CD8-positive, alpha-beta memory T cell (primary cell): ENCODE measurements at regions not wholly inside any gene's neighbourhood (a gene's known extent, or its start where the extent isn't known, plus 50 kb on each side); places are given as distances from the start of the nearest gene placed in this dataset.

Experiments used
- CTCF ChIA-PET: fragments of 350-600 bp; sonication (Branson Sonifier 250); formaldehyde crosslinking; loops from one replicate; lab custom pipeline; 2021; ENCODE audit warnings: antibody characterized with exemption; lab: Charles Lee
- POLR2A ChIA-PET: fragments of 350-600 bp; sonication (Branson Sonifier 250); formaldehyde crosslinking; loops from one replicate; lab custom pipeline; 2021; ENCODE audit warnings: antibody characterized with exemption; lab: Charles Lee
- DNase-seq, 5 donors: peaks; one replicate each; pipeline versions ENCODE4 v3.0.0 to v3.0.0-alpha.2; 2020 to 2022; ENCODE audit warnings: mixed read lengths in 1 of 5
- H3K27ac ChIP-seq: one replicate; pipeline ENCODE4 v1.7.0; 2013; ENCODE audit warnings: low read depth, mild to moderate bottlenecking, low read length, moderate library complexity
- H3K27me3 ChIP-seq: 2 replicates; pipeline ENCODE4 v1.7.0; 2013; ENCODE audit warnings: low read length, mild to moderate bottlenecking; ENCODE audit not compliant: insufficient read depth, poor library complexity, severe bottlenecking
- H3K36me3 ChIP-seq: 2 replicates; pipeline ENCODE4 v1.7.0; 2013; ENCODE audit warnings: mild to moderate bottlenecking, low read length, moderate library complexity; ENCODE audit not compliant: insufficient read depth
- H3K4me1 ChIP-seq: 2 replicates; pipeline ENCODE4 v1.7.0; 2013; ENCODE audit warnings: mild to moderate bottlenecking, low read length, moderate library complexity; ENCODE audit not compliant: insufficient read depth
- H3K4me3 ChIP-seq: 2 replicates; pipeline ENCODE4 v1.7.0; 2013; ENCODE audit warnings: mild to moderate bottlenecking, low read length
- H3K9me3 ChIP-seq: 2 replicates; pipeline ENCODE4 v1.7.0; 2013; ENCODE audit warnings: mild to moderate bottlenecking, low read length
- H3K27ac Mint-ChIP-seq, 8 donors: one replicate each; pipeline ENCODE4 v1.8.0; 2020 to 2021; ENCODE audit warnings: mixed read lengths in 8 of 8, mild to moderate bottlenecking in 6 of 8, inconsistent platforms in 3 of 8, moderate library complexity in 3 of 8
- H3K27me3 Mint-ChIP-seq, 2 donors: one replicate each; pipeline ENCODE4 v1.8.0; 2020 to 2021; ENCODE audit warnings: mixed read lengths in 2 of 2, mild to moderate bottlenecking in 1 of 2, moderate library complexity in 1 of 2
- H3K36me3 Mint-ChIP-seq, 3 donors: one replicate each; pipeline ENCODE4 v1.8.0; 2020 to 2021; ENCODE audit warnings: mixed read lengths in 3 of 3, inconsistent platforms in 1 of 3, mild to moderate bottlenecking in 1 of 3
- H3K4me1 Mint-ChIP-seq, 3 donors: one replicate each; pipeline ENCODE4 v1.8.0; 2020 to 2021; ENCODE audit warnings: mixed read lengths in 3 of 3, inconsistent platforms in 1 of 3, mild to moderate bottlenecking in 1 of 3
- H3K4me3 Mint-ChIP-seq, 7 donors: one replicate each; pipeline ENCODE4 v1.8.0; 2020 to 2021; ENCODE audit warnings: mixed read lengths in 7 of 7, mild to moderate bottlenecking in 6 of 7, moderate library complexity in 4 of 7, inconsistent platforms in 2 of 7
- H3K9me3 Mint-ChIP-seq, 5 donors: one replicate each; pipeline ENCODE4 v1.8.0; 2020 to 2022; ENCODE audit warnings: mixed read lengths in 5 of 5, mild to moderate bottlenecking in 3 of 5, moderate library complexity in 2 of 5, inconsistent platforms in 1 of 5

DNA sequence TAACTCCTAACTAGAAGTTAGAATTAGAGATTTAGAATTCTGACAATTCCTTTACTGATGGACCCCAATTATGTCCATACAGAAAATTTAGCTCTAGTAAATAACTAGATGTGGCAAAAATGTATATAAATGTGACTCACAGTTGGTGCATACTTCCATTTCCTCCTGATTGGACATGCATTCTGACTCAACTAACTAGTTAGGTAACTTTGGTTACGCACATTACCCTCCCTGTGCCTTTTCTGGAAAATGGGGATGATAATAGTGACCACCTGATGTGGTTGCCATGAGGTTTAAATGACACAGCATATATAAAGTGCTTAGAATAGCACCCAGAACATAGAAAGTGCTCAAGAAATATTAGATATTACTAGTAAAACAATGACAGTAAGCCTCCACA lies 550.0 kb upstream of the SALL1 start:
- Mint-ChIP-seq H3K4me1 (no peaks in the 10 kb centered on the region), H3K27ac (no peak overlapping the region), H3K36me3 (no peaks in the 10 kb centered on the region), H3K9me3 (peaks cover 2 to 22% (median 14%) of the 10 kb centered on the region in 5 donors), H3K27me3 (peaks cover 0 to 2% of the 10 kb centered on the region in 2 donors), H3K4me3 (no peak overlapping the region)
- H3K36me3 ChIP-seq, result no peaks in the 10 kb centered on the region
- H3K9me3 ChIP-seq, result no peaks in the 10 kb centered on the region
- ChIA-PET POLR2A (no interaction called here), CTCF (no interaction called here)
- no peak overlapping the region for H3K27ac ChIP-seq
- H3K4me3 ChIP-seq, result no peak overlapping the region
- no peaks in the 10 kb centered on the region for H3K27me3 ChIP-seq
- DNase-seq, result no peak
- no peaks in the 10 kb centered on the region for H3K4me1 ChIP-seq

DNA sequence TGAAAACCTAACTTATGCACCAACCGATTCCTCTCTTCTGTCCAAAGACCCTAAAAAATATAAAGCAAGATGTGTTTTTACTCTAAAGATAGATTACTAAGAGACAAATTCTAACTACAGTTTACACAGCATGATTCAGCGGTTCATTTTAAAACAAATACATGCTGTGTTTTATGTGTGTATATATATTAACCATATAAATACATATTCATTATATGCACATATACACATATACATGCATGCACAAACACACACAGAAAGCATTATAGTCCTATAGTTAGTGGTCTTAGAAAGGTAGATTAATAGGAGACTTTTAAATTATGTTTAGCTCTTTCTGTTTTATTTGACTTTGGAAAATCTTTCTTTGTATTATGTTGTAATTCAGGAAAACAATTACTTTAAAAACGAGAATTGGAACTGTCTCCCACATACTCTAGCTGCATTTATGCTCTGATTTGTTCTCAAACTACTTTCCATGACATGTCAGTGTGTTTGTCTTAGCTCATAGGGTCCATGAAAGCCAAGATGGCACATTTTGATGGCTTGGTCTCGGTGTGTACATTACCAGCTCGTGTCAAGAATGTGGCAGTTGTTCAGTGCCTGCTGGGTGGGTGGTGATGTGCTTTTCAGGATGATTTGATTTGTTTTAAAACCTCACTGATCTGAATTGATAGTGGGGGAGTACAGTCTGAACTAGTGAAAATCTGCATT lies 548.8 kb upstream of the SALL1 start:
- Histone ChIP-seq H3K4me1 (no peaks in the 10 kb centered on the region), H3K36me3 (no peaks in the 10 kb centered on the region), H3K27ac (no peak overlapping the region), H3K9me3 (peaks cover 3% of the 10 kb centered on the region), H3K27me3 (no peaks in the 10 kb centered on the region), H3K4me3 (no peak overlapping the region)
- ChIA-PET POLR2A (no interaction called here), CTCF (no interaction called here)
- Mint-ChIP-seq H3K4me3 (no peak overlapping the region), H3K9me3 (peaks cover 2 to 22% (median 11%) of the 10 kb centered on the region in 5 donors), H3K4me1 (no peaks in the 10 kb centered on the region), H3K27ac (no peak overlapping the region), H3K27me3 (peaks cover 0 to 2% of the 10 kb centered on the region in 2 donors), H3K36me3 (no peaks in the 10 kb centered on the region)
- DNase-seq, result no peak

DNA sequence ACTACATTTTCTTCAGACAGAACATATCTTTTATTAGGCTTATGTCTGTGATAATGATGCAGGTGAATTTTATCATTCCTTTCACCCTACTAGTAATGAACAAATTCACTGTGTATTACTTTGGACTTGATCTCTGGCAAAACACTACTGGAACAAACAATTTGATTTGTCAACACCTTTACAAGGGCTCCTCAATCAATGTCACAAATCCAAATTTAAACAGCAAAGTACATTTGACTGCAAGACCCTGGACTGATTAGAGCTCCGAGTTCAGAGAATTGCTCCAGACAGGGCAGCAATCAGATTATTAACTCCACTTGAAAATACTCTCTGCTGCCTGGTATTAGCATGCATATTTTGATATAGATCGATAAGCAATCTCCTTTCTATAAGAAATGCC lies 547.6 kb upstream of the SALL1 start:
- Histone ChIP-seq H3K36me3 (no peaks in the 10 kb centered on the region), H3K27me3 (no peaks in the 10 kb centered on the region), H3K4me3 (no peak overlapping the region), H3K9me3 (peaks cover 4% of the 10 kb centered on the region), H3K4me1 (no peaks in the 10 kb centered on the region), H3K27ac (no peak overlapping the region)
- H3K9me3 Mint-ChIP-seq, result peaks cover 3 to 21% (median 8%) of the 10 kb centered on the region in 5 donors
- no peaks in the 10 kb centered on the region for H3K36me3 Mint-ChIP-seq
- H3K27me3 Mint-ChIP-seq, result peaks cover 0 to 3% of the 10 kb centered on the region in 2 donors
- ChIA-PET CTCF (no interaction called here), POLR2A (no interaction called here)
- DNase-seq, result no peak
- H3K4me3 Mint-ChIP-seq, result no peak overlapping the region
- H3K27ac Mint-ChIP-seq, result no peak overlapping the region
- H3K4me1 Mint-ChIP-seq, result no peaks in the 10 kb centered on the region

DNA sequence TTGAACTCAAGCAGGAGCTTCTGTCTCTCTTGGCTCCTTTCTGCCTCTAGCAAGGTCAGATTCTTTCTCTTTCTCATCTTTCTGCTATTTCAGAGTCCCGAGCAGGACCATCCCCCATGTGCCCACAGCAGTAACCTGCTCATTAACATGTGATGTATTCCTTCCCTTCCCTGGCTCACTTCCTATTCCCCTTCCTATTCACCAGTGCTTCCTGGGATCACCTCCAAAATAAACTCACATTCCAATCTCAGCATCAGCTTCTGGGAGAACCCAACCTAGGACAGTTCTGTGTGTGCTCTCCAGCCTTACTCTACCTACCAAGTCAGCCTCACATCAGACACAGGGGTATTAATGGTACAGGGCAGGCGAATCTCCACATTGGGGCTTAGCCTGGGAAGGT lies 546.4 kb upstream of the SALL1 start:
- Histone ChIP-seq H3K4me3 (no peak overlapping the region), H3K27ac (no peak overlapping the region), H3K9me3 (peaks cover 4% of the 10 kb centered on the region), H3K27me3 (no peaks in the 10 kb centered on the region), H3K4me1 (no peaks in the 10 kb centered on the region), H3K36me3 (no peaks in the 10 kb centered on the region)
- no peaks in the 10 kb centered on the region for H3K36me3 Mint-ChIP-seq
- peaks cover 0 to 3% of the 10 kb centered on the region in 2 donors for H3K27me3 Mint-ChIP-seq
- no peaks in the 10 kb centered on the region for H3K4me1 Mint-ChIP-seq
- H3K27ac Mint-ChIP-seq, result no peak overlapping the region
- ChIA-PET CTCF (no interaction called here), POLR2A (no interaction called here)
- DNase-seq, result no peak
- H3K9me3 Mint-ChIP-seq, result peaks cover 7 to 31% (median 12%) of the 10 kb centered on the region in 5 donors
- no peak overlapping the region for H3K4me3 Mint-ChIP-seq

DNA sequence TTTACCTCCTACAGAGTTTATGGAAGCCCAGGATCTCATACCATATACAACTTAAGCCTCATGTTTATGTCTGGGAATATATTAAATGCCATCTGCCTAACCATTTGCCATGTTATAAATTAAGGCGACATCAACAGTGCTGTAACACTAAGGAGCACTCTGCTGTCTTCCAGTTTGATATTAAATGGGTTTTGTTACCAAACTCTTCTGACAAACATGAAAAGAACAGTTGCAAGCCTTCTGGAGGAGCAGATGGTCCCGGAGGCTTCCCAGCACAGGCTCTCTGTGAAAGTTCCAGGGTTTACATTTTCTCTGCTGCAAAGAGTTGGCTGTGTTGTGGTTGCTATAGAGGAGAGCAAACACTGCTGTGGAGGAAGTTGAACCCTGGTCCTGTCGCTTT lies 545.3 kb upstream of the SALL1 start:
- H3K27me3 Mint-ChIP-seq, result peaks cover 0 to 3% of the 10 kb centered on the region in 2 donors
- no peaks in the 10 kb centered on the region for H3K4me1 Mint-ChIP-seq
- CTCF ChIA-PET, result no interaction called here
- no peak overlapping the region for H3K27ac ChIP-seq
- H3K4me3 Mint-ChIP-seq, result no peak overlapping the region
- no peaks in the 10 kb centered on the region for H3K4me1 ChIP-seq
- no peak for DNase-seq
- H3K4me3 ChIP-seq, result no peak overlapping the region
- H3K36me3 Mint-ChIP-seq, result no peaks in the 10 kb centered on the region
- no peaks in the 10 kb centered on the region for H3K36me3 ChIP-seq
- H3K9me3 Mint-ChIP-seq, result peaks cover 7 to 38% (median 12%) of the 10 kb centered on the region in 5 donors
- no peaks in the 10 kb centered on the region for H3K27me3 ChIP-seq
- POLR2A ChIA-PET, result no interaction called here
- peaks cover 4% of the 10 kb centered on the region for H3K9me3 ChIP-seq
- no peak overlapping the region for H3K27ac Mint-ChIP-seq

DNA sequence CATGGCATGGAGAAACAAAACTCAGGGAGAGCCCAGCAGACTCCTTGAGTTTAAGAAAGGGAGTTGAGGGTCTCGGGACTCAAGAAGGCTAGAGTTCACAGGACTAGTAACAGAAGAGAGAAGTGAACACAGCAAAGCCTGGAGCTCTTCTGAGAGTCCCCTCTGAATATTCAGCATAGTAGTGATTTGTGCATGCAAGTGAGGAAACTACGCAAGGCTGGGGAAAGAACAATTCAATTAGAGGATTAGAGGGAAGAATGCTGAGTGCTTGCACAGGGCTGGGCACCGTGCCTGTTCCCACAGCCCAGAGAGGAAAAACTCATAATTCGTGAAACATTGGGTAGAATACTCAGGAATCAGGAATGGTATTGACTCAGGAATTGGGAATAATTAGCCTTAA lies 540.0 kb upstream of the SALL1 start:
- POLR2A ChIA-PET, result no interaction called here
- CTCF ChIA-PET, result no interaction called here
- peaks cover 0 to 3% of the 10 kb centered on the region in 2 donors for H3K27me3 Mint-ChIP-seq
- peaks cover 11 to 40% (median 21%) of the 10 kb centered on the region in 5 donors for H3K9me3 Mint-ChIP-seq
- H3K9me3 ChIP-seq, result peaks cover 4% of the 10 kb centered on the region
- H3K27me3 ChIP-seq, result no peaks in the 10 kb centered on the region
- H3K27ac Mint-ChIP-seq, result no peak overlapping the region
- H3K4me3 Mint-ChIP-seq, result no peak overlapping the region
- no peaks in the 10 kb centered on the region for H3K36me3 Mint-ChIP-seq
- DNase-seq, result no peak
- no peak overlapping the region for H3K4me3 ChIP-seq
- H3K27ac ChIP-seq, result no peak overlapping the region
- no peaks in the 10 kb centered on the region for H3K4me1 ChIP-seq
- H3K36me3 ChIP-seq, result no peaks in the 10 kb centered on the region
- no peaks in the 10 kb centered on the region for H3K4me1 Mint-ChIP-seq

DNA sequence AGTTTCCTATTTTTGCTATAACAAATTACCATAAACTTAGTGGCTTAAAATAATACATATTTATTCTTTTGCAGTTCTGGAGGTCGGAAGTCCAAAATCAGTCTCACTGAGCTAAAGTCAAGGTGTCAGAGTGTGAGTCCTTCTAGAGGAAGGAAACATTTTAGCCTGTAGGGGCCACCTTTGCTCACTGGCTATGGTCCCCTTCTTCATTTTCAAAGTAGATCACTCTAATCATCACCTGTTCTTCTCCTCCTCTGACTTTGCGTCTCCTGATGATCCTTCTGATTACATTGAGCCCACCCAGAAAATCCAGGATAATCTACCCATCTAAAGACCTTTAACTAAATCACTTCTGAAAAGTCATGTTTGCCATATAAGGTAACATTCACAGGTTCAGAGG lies 534.4 kb upstream of the SALL1 start:
- H3K4me1 Mint-ChIP-seq, result no peaks in the 10 kb centered on the region
- H3K4me3 ChIP-seq, result no peak overlapping the region
- H3K36me3 ChIP-seq, result no peaks in the 10 kb centered on the region
- ChIA-PET POLR2A (no interaction called here), CTCF (no interaction called here)
- no peaks in the 10 kb centered on the region for H3K9me3 ChIP-seq
- H3K27me3 ChIP-seq, result no peaks in the 10 kb centered on the region
- DNase-seq, result no peak
- no peak overlapping the region for H3K27ac ChIP-seq
- no peak overlapping the region for H3K4me3 Mint-ChIP-seq
- no peaks in the 10 kb centered on the region for H3K36me3 Mint-ChIP-seq
- H3K27ac Mint-ChIP-seq, result no peak overlapping the region
- H3K9me3 Mint-ChIP-seq, result peaks cover 5 to 12% (median 6%) of the 10 kb centered on the region in 5 donors
- H3K4me1 ChIP-seq, result no peaks in the 10 kb centered on the region
- no peaks in the 10 kb centered on the region for H3K27me3 Mint-ChIP-seq

DNA sequence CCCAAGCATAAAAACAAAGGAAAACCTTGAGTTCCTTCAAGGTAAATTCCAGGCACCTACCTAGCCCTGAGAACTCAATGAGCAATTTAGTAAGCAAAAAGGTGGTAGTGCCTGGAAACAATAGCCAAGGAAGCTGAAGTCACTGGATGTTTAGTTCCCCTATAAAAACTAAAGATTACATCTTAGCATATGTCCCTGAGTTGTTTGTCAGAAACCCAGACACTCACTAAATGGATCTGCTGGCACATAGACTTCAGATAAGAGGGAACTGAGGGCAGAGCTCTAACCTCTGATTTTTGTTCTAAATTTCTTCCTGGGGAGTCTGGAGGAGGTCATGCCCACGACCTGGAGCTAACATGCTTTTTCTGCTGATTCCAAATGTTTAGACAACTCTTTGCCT lies 532.8 kb upstream of the SALL1 start:
- Histone ChIP-seq H3K4me1 (no peaks in the 10 kb centered on the region), H3K4me3 (no peak overlapping the region), H3K27ac (no peak overlapping the region), H3K27me3 (no peaks in the 10 kb centered on the region), H3K36me3 (no peaks in the 10 kb centered on the region), H3K9me3 (no peaks in the 10 kb centered on the region)
- no peak for DNase-seq
- Mint-ChIP-seq H3K9me3 (peaks cover 3 to 17% (median 5%) of the 10 kb centered on the region in 5 donors), H3K27me3 (no peaks in the 10 kb centered on the region), H3K27ac (no peak overlapping the region), H3K36me3 (no peaks in the 10 kb centered on the region), H3K4me1 (no peaks in the 10 kb centered on the region), H3K4me3 (no peak overlapping the region)
- CTCF ChIA-PET, result no interaction called here
- POLR2A ChIA-PET, result no interaction called here
